ENCODE measurements at regions not wholly inside any gene's neighbourhood (a gene's known extent, or its start where the extent isn't known, plus 50 kb on each side); places are given as distances from the start of the nearest gene placed in this dataset.

DNA sequence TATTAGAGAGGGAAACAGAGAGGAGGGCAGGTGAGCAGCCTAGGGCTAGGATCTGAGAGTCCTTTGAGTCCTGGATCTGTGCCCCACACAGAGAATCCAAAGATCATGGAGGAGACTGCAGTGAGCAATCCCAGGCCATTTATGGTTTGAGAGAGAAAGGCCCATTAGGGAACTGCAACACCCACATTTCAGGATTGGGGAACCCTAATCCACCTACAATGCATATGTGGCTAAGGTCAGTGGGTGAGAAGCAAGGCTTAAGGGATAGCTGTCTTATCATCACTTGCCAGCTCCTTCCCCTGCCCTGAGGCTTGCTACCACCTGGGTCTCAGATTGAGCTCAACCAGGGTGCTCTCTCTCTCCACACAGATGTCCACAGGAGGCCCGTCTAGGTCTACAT, 781.1 kb upstream of the AMELY start:
- TF ChIP-seq POLR2A (IDR thresholded peaks at IDR 0.05) = no peak
- TF ChIP-seq, protein P1, sequence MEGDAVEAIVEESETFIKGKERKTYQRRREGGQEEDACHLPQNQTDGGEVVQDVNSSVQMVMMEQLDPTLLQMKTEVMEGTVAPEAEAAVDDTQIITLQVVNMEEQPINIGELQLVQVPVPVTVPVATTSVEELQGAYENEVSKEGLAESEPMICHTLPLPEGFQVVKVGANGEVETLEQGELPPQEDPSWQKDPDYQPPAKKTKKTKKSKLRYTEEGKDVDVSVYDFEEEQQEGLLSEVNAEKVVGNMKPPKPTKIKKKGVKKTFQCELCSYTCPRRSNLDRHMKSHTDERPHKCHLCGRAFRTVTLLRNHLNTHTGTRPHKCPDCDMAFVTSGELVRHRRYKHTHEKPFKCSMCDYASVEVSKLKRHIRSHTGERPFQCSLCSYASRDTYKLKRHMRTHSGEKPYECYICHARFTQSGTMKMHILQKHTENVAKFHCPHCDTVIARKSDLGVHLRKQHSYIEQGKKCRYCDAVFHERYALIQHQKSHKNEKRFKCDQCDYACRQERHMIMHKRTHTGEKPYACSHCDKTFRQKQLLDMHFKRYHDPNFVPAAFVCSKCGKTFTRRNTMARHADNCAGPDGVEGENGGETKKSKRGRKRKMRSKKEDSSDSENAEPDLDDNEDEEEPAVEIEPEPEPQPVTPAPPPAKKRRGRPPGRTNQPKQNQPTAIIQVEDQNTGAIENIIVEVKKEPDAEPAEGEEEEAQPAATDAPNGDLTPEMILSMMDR (IDR thresholded peaks at IDR 0.05) = no peak

All from lower leg skin (tissue), 3 donors.